ENCODE measurements at regions not wholly inside any gene's neighbourhood (a gene's known extent, or its start where the extent isn't known, plus 50 kb on each side); places are given as distances from the start of the nearest gene placed in this dataset.

DNA sequence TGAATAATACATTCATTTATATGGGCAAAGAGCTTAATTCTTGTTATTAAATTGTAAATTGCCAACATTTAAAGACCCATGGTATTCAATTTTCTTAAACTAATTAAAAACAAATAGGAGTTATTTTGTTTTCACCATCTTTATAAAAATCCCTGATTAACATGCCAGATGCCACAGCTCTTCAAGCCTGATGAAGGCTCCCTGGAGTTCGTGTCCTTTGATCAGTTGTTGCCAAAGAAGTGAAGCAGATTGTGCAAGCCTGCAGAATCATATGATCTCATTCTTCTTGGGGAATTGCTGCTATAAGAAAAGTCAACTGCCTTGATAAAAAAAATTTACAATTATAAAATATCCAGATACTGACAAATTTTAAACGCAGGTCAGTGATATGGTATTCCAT is 288.3 kb upstream of the PPFIA2 start:
- TF ChIP-seq, protein P1, sequence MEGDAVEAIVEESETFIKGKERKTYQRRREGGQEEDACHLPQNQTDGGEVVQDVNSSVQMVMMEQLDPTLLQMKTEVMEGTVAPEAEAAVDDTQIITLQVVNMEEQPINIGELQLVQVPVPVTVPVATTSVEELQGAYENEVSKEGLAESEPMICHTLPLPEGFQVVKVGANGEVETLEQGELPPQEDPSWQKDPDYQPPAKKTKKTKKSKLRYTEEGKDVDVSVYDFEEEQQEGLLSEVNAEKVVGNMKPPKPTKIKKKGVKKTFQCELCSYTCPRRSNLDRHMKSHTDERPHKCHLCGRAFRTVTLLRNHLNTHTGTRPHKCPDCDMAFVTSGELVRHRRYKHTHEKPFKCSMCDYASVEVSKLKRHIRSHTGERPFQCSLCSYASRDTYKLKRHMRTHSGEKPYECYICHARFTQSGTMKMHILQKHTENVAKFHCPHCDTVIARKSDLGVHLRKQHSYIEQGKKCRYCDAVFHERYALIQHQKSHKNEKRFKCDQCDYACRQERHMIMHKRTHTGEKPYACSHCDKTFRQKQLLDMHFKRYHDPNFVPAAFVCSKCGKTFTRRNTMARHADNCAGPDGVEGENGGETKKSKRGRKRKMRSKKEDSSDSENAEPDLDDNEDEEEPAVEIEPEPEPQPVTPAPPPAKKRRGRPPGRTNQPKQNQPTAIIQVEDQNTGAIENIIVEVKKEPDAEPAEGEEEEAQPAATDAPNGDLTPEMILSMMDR (IDR thresholded peaks at IDR 0.05; ENCODE audit: insufficient read depth, low read depth, low read length) = no peak
- TF ChIP-seq EZH2 (IDR thresholded peaks at IDR 0.05; ENCODE audit: insufficient read depth, low read length) = no peak

Measured in astrocyte (in vitro differentiated cells and primary cell).